ENCODE measurements at regions not wholly inside any gene's neighbourhood (a gene's known extent, or its start where the extent isn't known, plus 50 kb on each side); places are given as distances from the start of the nearest gene placed in this dataset.

GRCh38 chr11:19409307-19409706, 168.6 kb upstream of the E2F8 start:
- TF ChIP-seq POLR2A (IDR thresholded peaks at IDR 0.05) (no peak), CTCF (IDR thresholded peaks at IDR 0.05) (no peak)

Measured in breast epithelium (tissue), 3 donors.